Naive thymus-derived CD4-positive, alpha-beta T cell (primary cell): ENCODE measurements at regions not wholly inside any gene's neighbourhood (a gene's known extent, or its start where the extent isn't known, plus 50 kb on each side); places are given as distances from the start of the nearest gene placed in this dataset.
A peak's percentile ranks its signal among the peaks of the same experiment; 100 is the strongest.

ENCODE experiments used
- ATAC-seq: fragments of 150-1000 bp; cut with Tn5 transposase; 2 replicates; pipeline ENCODE4 v1.10.0; 2021; ENCODE audit warnings: mild to moderate bottlenecking, moderate library complexity
- CTCF ChIA-PET: fragments of 350-600 bp; sonication (Branson Sonifier 250); formaldehyde crosslinking; loops from one replicate; lab custom pipeline; 2021; ENCODE audit warnings: antibody characterized with exemption; lab: Charles Lee
- POLR2A ChIA-PET: fragments of 350-600 bp; sonication (Branson Sonifier 250); formaldehyde crosslinking; loops from one replicate; lab custom pipeline; 2021; ENCODE audit warnings: antibody characterized with exemption, inconsistent platforms; lab: Charles Lee
- DNase-seq, 9 donors: peaks; one replicate each; pipeline versions ENCODE4 v3.0.0 to v3.0.0-alpha.2; 2020 to 2022; ENCODE audit warnings: mixed read lengths in 1 of 9
- H3K27ac ChIP-seq: one replicate; pipeline ENCODE4 v1.7.0; 2013; ENCODE audit warnings: mild to moderate bottlenecking, low read depth, low read length, moderate library complexity
- H3K27me3 ChIP-seq, 2 donors: one replicate each; pipeline ENCODE4 v1.7.0; 2013; ENCODE audit warnings: low read length in 2 of 2, mild to moderate bottlenecking in 2 of 2, moderate library complexity in 2 of 2; ENCODE audit not compliant: control insufficient read depth in 2 of 2, insufficient read depth in 2 of 2
- H3K36me3 ChIP-seq, 3 experiments: 1 replicate in 2 of 3; 2 replicates in 1 of 3; pipeline ENCODE4 v1.7.0; 2013; ENCODE audit warnings: low read length in 3 of 3, mild to moderate bottlenecking in 3 of 3, moderate library complexity in 1 of 3; ENCODE audit not compliant: insufficient read depth in 3 of 3, control insufficient read depth in 2 of 3
- H3K4me1 ChIP-seq, 2 donors: one replicate each; pipeline ENCODE4 v1.7.0; 2013; ENCODE audit warnings: low read length in 2 of 2, mild to moderate bottlenecking in 2 of 2, moderate library complexity in 1 of 2; ENCODE audit not compliant: control insufficient read depth in 2 of 2, insufficient read depth in 2 of 2
- H3K4me3 ChIP-seq: 2 replicates; pipeline ENCODE4 v1.7.0; 2013; ENCODE audit warnings: mild to moderate bottlenecking, low read length
- H3K9me3 ChIP-seq, 3 experiments: 1 replicate in 2 of 3; 2 replicates in 1 of 3; pipeline ENCODE4 v1.7.0; 2013; ENCODE audit warnings: low read length in 3 of 3; ENCODE audit not compliant: control insufficient read depth in 2 of 3
- H3K27ac Mint-ChIP-seq, 9 donors: one replicate each; pipeline ENCODE4 v1.8.0; 2020 to 2022; ENCODE audit warnings: mixed read lengths in 9 of 9, mild to moderate bottlenecking in 8 of 9, moderate library complexity in 5 of 9, inconsistent platforms in 2 of 9
- H3K27me3 Mint-ChIP-seq, 5 donors: one replicate each; pipeline ENCODE4 v1.8.0; 2021 to 2022; ENCODE audit warnings: mixed read lengths in 5 of 5, mild to moderate bottlenecking in 1 of 5
- H3K36me3 Mint-ChIP-seq, 5 donors: one replicate each; pipeline ENCODE4 v1.8.0; 2020 to 2022; ENCODE audit warnings: mixed read lengths in 5 of 5, mild to moderate bottlenecking in 3 of 5, inconsistent platforms in 1 of 5
- H3K4me1 Mint-ChIP-seq, 7 donors: one replicate each; pipeline ENCODE4 v1.8.0; 2020 to 2022; ENCODE audit warnings: mixed read lengths in 7 of 7, mild to moderate bottlenecking in 3 of 7, inconsistent platforms in 1 of 7
- H3K4me3 Mint-ChIP-seq, 10 donors: one replicate each; pipeline ENCODE4 v1.8.0; 2020 to 2022; ENCODE audit warnings: mild to moderate bottlenecking in 10 of 10, mixed read lengths in 10 of 10, moderate library complexity in 6 of 10, inconsistent platforms in 2 of 10
- H3K9me3 Mint-ChIP-seq, 11 donors: one replicate each; pipeline ENCODE4 v1.8.0; 2020 to 2022; ENCODE audit warnings: mixed read lengths in 11 of 11, mild to moderate bottlenecking in 4 of 11, inconsistent platforms in 1 of 11, moderate library complexity in 1 of 11
- intact Hi-C, 2 donors: fragments of 100-400 bp; cut with micrococcal nuclease; formaldehyde crosslinking; loops; one replicate each; pipeline ENCODE4 v1.15.1; 2023

DNA sequence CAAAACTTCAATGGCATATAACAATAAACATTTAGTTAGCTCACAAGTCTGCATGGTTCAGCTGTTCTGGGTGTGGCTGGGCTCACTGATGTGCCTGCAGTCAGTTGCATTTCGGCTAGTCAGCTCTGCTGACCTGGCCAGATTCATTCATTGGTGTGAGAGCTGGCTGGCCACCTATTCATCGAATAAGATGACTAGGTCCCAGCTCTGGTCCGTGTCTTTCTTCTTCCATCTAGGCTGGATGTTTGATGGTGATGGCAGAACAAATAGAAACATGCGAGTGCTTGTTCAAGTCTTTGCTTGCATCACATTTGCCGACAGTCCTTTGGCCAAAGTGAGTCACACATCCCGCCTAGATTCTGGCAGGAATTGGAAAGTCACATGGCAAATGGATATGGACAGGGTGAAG is 203.3 kb upstream of the CRY1 start:
- Mint-ChIP-seq H3K27ac (no peak overlapping the region), H3K4me3 (no peak overlapping the region), H3K27me3 (peaks cover 0 to 6% (median 0%) of the 10 kb centered on the region in 5 donors), H3K4me1 (peaks cover 4 to 9% (median 7%) of the 10 kb centered on the region in 7 donors), H3K36me3 (peaks cover 0 to 2% (median 0%) of the 10 kb centered on the region in 5 donors), H3K9me3 (peaks cover 0 to 4% (median 0%) of the 10 kb centered on the region in 11 donors)
- ATAC-seq = no peak
- POLR2A ChIA-PET = no interaction called here
- Histone ChIP-seq H3K4me3 (no peak overlapping the region), H3K9me3 (no peaks in the 10 kb centered on the region), H3K4me1 (no peaks in the 10 kb centered on the region), H3K27ac (no peak overlapping the region), H3K27me3 (no peaks in the 10 kb centered on the region), H3K36me3 (no peaks in the 10 kb centered on the region)
- intact Hi-C loops = no loop called here
- DNase-seq = no peak
- CTCF ChIA-PET = no interaction called here

DNA sequence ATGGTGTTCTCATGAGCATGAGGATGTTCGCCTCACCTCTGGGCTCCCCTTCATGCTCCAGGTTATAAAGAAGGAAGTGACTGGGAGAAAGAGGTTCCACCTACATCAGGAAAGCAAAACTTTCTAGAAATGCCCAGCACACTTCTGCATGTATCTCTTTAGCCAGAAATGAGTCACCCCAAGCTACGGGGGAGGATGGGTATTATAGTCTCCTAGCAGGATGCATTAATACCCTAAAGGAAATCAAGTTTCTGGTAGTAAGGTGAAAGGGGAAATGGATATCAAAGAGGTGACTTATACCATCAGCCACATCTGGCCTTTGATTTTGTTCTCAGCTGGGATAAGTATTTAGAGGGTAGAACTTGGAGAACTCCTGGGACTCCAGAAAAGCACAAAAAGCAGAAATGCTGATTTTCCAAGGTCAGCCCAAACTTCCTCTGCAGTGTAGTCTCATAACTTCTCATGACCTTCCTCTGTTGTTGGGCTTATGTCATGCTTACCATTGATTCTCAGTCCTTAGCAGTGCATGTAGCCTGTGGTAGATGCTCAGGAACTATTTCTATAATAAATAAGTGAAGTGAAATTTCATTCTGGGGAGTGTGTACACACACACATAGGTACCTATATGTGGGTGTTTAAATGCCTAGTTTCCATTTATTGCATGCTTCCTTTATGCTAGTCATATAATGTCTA is 209.4 kb upstream of the CRY1 start:
- Histone ChIP-seq H3K4me3 (no peak overlapping the region), H3K36me3 (no peaks in the 10 kb centered on the region), H3K4me1 (no peaks in the 10 kb centered on the region), H3K27me3 (no peaks in the 10 kb centered on the region), H3K27ac (no peak overlapping the region), H3K9me3 (no peaks in the 10 kb centered on the region)
- ATAC-seq = no peak
- Mint-ChIP-seq H3K4me1 (no peaks in the 10 kb centered on the region), H3K27me3 (peaks cover 0 to 18% (median 0%) of the 10 kb centered on the region in 5 donors), H3K4me3 (no peak overlapping the region), H3K27ac (no peak overlapping the region), H3K9me3 (peaks cover 0 to 6% (median 0%) of the 10 kb centered on the region in 11 donors), H3K36me3 (no peaks in the 10 kb centered on the region)
- DNase-seq = no peak
- POLR2A ChIA-PET = no interaction called here
- intact Hi-C loops = no loop called here
- CTCF ChIA-PET = no interaction called here

DNA sequence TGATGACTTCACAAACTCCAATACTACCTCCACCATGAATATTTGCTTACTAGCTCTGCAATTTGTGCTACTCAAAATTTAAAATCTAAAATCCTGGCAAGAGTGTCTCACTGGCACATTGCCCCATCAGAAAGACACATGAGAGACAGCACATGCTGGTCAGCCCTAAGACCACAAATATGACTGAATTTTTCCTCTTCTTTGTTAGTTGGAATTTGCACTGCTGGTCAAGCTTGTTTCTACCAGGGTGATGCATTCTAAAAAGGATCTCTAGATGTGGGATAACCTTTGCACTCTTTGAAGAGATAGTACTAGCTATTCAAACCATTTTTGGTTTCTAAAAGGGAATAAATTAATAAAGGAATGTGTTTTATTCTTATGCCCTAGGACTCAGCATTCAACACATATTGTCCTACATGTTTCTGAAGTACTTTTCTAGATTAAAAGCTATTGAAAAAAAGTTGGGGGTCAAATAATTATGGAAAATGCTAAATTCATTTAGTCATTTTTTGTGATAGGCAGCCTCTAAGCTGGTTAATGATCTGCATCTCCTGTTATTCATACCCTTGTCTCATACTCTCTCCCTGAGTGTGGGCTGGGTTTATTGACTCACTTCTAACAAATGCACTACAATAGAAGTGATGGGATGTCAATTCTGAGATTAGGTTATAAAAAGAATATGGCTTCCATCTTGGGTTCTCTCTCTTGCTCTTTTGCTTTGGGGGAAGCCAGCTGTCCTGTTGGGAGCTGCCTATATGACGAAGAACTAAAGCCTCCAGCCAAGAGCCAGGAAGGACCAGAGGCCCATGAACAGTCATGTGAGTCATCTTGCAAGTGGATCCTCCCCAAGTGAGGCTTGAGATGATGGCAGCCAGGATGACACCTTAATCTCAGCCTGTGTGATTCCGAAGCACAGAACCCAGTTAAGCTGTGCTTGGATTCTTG is 211.5 kb upstream of the CRY1 start:
- no peaks in the 10 kb centered on the region for H3K36me3 ChIP-seq
- H3K4me3 Mint-ChIP-seq = no peak overlapping the region
- H3K27me3 Mint-ChIP-seq = peaks cover 0 to 26% (median 0%) of the 10 kb centered on the region in 5 donors
- no peaks in the 10 kb centered on the region for H3K9me3 ChIP-seq
- ATAC-seq (no peak), DNase-seq (no peak)
- no peaks in the 10 kb centered on the region for H3K27me3 ChIP-seq
- H3K4me1 Mint-ChIP-seq = peaks cover 8 to 19% (median 18%) of the 10 kb centered on the region in 7 donors
- no peak overlapping the region for H3K27ac ChIP-seq
- intact Hi-C loops = no loop called here
- ChIA-PET CTCF (no interaction called here), POLR2A (no interaction called here)
- no peaks in the 10 kb centered on the region for H3K36me3 Mint-ChIP-seq
- peaks cover 0 to 6% (median 0%) of the 10 kb centered on the region in 11 donors for H3K9me3 Mint-ChIP-seq
- H3K4me3 ChIP-seq = no peak overlapping the region
- no peak overlapping the region for H3K27ac Mint-ChIP-seq
- peaks cover 0 to 12% of the 10 kb centered on the region in 2 donors for H3K4me1 ChIP-seq

DNA sequence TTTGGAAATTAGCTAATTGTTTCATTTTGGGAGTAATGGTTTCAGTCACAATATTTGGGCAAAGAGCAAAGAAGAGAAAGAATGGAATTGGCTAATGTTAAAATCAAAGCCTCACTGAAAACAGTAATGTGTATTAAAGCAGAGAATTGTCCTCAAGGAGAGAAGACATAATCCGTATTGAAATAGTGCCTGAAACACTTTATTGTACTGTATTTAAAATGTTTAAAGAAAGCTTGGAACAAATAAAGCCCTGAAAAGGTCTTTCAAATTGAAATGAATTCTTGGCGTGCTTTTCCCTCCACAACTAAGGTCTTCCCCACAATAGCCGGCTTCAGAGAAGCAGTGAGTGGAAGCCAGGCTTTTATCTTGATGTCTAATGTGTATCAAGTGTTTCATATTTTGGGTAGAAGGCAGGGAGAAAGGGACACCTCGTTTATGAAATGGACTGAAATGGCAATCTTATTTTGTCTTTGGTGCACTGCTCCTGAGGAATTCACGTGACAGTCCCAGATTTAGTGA is 212.9 kb upstream of the CRY1 start:
- Mint-ChIP-seq H3K4me1 (peaks cover 11 to 21% (median 20%) of the 10 kb centered on the region in 7 donors), H3K27me3 (peaks cover 0 to 26% (median 0%) of the 10 kb centered on the region in 5 donors), H3K4me3 (no peak overlapping the region), H3K36me3 (no peaks in the 10 kb centered on the region), H3K27ac (no peak overlapping the region), H3K9me3 (peaks cover 0 to 6% (median 0%) of the 10 kb centered on the region in 11 donors)
- Histone ChIP-seq H3K27ac (no peak overlapping the region), H3K4me1 (peaks cover 0 to 12% of the 10 kb centered on the region in 2 donors), H3K27me3 (no peaks in the 10 kb centered on the region), H3K36me3 (no peaks in the 10 kb centered on the region), H3K4me3 (no peak overlapping the region), H3K9me3 (no peaks in the 10 kb centered on the region)
- ChIA-PET CTCF (no interaction called here), POLR2A (interaction anchor here (1.0 to 1.3 kb wide), 2 partner anchors 15 to 103 kb away, joined by 3 read pairs; no protein-coding TSS in a partner anchor)
- intact Hi-C loops = no loop called here
- DNase-seq = no peak
- no peak for ATAC-seq

DNA sequence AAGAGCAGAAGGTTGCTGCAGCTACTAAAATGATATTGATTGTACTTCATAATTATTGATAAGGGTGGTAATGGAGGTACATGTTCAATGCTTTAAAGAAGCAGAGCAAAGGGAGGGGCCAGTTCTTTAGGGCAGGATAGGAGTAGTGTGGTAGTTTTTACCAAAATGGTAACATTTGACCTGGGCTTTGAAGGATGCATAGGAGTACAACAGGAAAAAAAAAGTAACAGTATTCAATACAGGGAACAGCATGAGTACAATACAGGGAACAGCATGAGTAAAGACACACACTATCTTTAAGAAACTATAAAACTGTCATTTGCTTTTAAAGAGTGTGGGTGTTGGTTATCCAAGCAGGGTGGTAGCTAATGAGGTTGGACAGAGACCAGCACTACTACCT is 215.0 kb upstream of the CRY1 start:
- DNase-seq (no peak), ATAC-seq (no peak)
- POLR2A ChIA-PET = interaction anchor here (1.1 to 1.6 kb wide), 2 partner anchors 12 to 15 kb away, joined by 3 to 6 read pairs; no protein-coding TSS in a partner anchor
- no peaks in the 10 kb centered on the region for H3K36me3 Mint-ChIP-seq
- CTCF ChIA-PET = no interaction called here
- peaks cover 0 to 6% (median 0%) of the 10 kb centered on the region in 11 donors for H3K9me3 Mint-ChIP-seq
- H3K27me3 ChIP-seq = no peaks in the 10 kb centered on the region
- H3K4me3 Mint-ChIP-seq = no peak overlapping the region
- H3K36me3 ChIP-seq = no peaks in the 10 kb centered on the region
- H3K27me3 Mint-ChIP-seq = peaks cover 0 to 39% (median 0%) of the 10 kb centered on the region in 5 donors
- peaks cover 0 to 12% of the 10 kb centered on the region in 2 donors for H3K4me1 ChIP-seq
- peaks cover 11 to 21% (median 20%) of the 10 kb centered on the region in 7 donors for H3K4me1 Mint-ChIP-seq
- intact Hi-C loops = no loop called here
- H3K27ac Mint-ChIP-seq = peak overlapping the region in 1 of 9 donors; percentile 79
- H3K9me3 ChIP-seq = no peaks in the 10 kb centered on the region
- no peak overlapping the region for H3K4me3 ChIP-seq
- no peak overlapping the region for H3K27ac ChIP-seq

DNA sequence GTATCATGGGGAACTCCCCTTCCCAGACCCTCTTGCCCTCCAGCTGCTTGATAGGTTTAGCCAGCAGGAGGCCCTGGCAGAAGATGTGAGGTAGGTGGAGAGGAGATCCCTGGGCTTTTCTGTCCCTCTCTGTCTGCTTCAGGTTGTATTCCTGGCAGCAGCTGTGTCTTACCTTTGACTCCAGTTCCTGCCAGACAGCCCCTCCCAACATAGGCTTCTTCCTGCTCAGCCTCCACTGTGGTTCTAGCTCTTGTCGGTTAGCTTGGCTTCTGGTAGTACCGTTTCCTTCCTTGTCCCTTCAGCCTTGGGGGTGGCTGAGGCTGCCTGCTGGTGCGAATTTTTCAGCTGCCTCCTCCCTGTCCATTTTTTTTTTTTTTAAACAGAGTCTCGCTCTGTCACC is 215.7 kb upstream of the CRY1 start:
- no peaks in the 10 kb centered on the region for H3K36me3 Mint-ChIP-seq
- CTCF ChIA-PET = interaction anchor here (0.6 to 1.2 kb wide), 4 partner anchors 10 to 177 kb away, joined by 3 to 5 read pairs (median 3); no protein-coding TSS in a partner anchor

More for the DNA sequence above, 215.7 kb upstream of the CRY1 start:
- H3K4me1 Mint-ChIP-seq = peaks cover 11 to 21% (median 20%) of the 10 kb centered on the region in 7 donors
- peaks cover 0 to 46% (median 0%) of the 10 kb centered on the region in 5 donors for H3K27me3 Mint-ChIP-seq
- peaks cover 0 to 5% (median 0%) of the 10 kb centered on the region in 11 donors for H3K9me3 Mint-ChIP-seq
- ATAC-seq = peak; percentile 69
- H3K4me3 Mint-ChIP-seq = peak overlapping the region in 6 of 10 donors; percentile 12 to 55 (median 31)
- no peak overlapping the region for H3K4me3 ChIP-seq
- no peaks in the 10 kb centered on the region for H3K27me3 ChIP-seq
- intact Hi-C loops = no loop called here
- H3K27ac ChIP-seq = no peak overlapping the region
- peak in 7 of 9 donors; percentile 18 to 55 (median 45) for DNase-seq
- H3K9me3 ChIP-seq = no peaks in the 10 kb centered on the region
- H3K27ac Mint-ChIP-seq = peak overlapping the region in 6 of 9 donors; percentile 31 to 86 (median 66)
- no peaks in the 10 kb centered on the region for H3K36me3 ChIP-seq
- POLR2A ChIA-PET = interaction anchor here (0.6 to 1.6 kb wide), 5 partner anchors 10 to 107 kb away, joined by 3 to 6 read pairs (median 3); no protein-coding TSS in a partner anchor
- H3K4me1 ChIP-seq = peaks cover 0 to 12% of the 10 kb centered on the region in 2 donors
